T follicular helper cell (primary cell): ENCODE measurements at regions not wholly inside any gene's neighbourhood (a gene's known extent, or its start where the extent isn't known, plus 50 kb on each side); places are given as distances from the start of the nearest gene placed in this dataset.

Source experiments
- DNase-seq: peaks from one replicate; pipeline ENCODE4 v3.0.0-alpha.2; 2020; ENCODE audit warnings: low read depth

DNA sequence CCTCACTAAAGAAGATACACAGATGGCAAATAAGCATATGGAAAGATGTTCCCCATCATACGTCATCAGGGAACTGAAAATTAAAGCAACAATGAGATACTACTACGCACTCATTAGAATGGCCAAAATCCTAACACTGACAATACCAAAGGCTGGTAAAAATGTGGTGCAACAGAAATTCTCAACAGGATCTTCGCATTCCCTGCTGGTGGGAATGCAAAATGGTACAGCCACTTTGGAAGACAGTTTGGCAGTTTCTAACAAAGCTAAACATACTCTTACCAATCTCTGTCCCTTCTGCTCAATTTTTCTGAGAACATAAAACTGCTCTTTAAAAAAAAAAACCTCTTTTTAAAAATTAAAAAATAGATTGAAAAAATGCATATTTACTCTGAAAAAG, 300.2 kb downstream of the FBXW7 start:
- no peak for DNase-seq

GRCh38 chr4:152234571-152234970, 301.3 kb downstream of the FBXW7 start:
- no peak for DNase-seq

GRCh38 chr4:152232271-152232670, 303.6 kb downstream of the FBXW7 start:
- no peak for DNase-seq

GRCh38 chr4:152229782-152230289, 306.1 kb downstream of the FBXW7 start:
- DNase-seq = no peak

DNA sequence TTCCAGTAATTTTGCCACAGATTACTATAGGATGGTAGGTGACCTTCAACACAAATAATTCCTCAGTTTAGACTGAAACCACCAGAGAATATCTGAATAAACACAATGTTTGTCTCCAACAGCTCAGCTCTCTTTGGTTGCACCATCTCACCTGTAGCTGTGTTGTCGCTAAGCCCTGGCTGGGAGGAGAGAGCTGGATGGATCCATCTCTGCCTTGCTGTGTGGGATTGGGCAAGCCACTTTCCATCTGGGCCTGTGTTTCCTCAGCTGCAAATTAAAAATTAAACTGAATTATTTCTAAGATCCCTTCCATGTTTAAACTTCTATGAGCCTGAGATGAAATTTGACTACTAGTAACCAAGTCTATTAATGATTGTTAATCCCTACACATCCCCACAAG, 310.2 kb downstream of the FBXW7 start:
- DNase-seq = no peak

GRCh38 chr4:152224721-152225420, 311.0 kb downstream of the FBXW7 start:
- DNase-seq = no peak

GRCh38 chr4:152224223-152224622, 311.7 kb downstream of the FBXW7 start:
- DNase-seq = no peak

DNA sequence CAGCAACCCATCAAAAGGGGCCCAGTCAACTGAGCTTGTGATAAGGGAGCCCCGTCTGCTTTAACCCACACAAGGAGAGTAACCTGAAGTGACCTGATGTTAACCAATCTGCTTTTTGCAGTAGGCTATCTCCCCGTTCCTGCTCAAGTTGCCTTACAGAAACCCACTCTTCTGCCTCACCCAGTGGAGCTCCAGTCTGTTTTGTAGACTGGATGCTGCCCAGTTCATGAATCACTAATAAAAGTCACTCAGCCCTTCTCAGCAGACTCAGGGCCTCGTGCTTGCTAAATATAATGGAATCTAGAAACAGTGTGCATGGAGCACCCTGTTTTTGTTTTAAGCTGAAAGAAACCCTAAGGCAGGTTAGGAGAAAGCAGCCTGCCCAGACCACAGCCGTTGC, 312.3 kb downstream of the FBXW7 start:
- DNase-seq = no peak

GRCh38 chr4:152221816-152222516, 313.9 kb downstream of the FBXW7 start:
- DNase-seq = no peak

- DNase-seq = no peak
Observed at GRCh38 chr4:152220201-152220666, 315.7 kb downstream of the FBXW7 start.

DNA sequence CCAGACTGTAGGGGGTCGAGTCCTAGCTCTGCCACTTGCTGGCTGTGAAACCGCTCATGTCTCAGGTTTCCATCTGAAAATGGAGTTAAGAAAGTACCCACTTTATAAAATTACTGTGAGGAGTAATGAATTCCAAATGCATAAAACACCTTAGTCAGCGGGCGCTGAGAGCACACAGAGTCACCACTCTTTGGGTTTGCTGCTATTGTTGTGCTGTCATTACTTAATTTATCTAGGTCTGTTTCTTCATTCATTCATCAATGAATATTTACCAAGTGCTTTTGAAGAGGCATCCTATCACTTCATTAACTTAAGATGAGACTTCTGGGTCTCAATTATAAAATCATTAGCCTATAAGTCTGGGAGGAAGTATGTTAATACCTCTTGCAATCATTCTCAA, 317.3 kb downstream of the FBXW7 start:
- DNase-seq = no peak

DNA sequence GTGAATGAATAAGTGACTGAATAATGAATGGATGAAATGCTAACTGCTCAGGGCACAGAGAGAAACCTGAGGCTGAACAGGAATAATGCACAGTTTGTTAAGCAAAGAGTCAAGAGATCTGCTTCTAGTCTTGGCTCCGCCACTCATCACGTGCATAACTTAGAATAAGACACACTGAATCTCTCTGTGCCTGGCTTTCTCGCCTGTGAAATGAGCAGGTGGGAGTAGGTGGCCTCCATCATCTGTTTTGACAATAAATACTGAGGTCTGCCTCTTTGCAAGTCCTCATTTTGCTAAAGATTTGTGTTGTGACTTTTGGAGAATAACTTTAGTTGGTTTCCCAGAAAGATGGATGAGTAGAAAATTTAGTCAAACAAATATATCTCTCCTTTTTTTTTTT, 318.0 kb downstream of the FBXW7 start:
- DNase-seq = no peak

GRCh38 chr4:152211936-152212653, 323.8 kb downstream of the FBXW7 start:
- DNase-seq = no peak

- no peak for DNase-seq
Observed at GRCh38 chr4:152209772-152210493, 326.0 kb downstream of the FBXW7 start.

DNA sequence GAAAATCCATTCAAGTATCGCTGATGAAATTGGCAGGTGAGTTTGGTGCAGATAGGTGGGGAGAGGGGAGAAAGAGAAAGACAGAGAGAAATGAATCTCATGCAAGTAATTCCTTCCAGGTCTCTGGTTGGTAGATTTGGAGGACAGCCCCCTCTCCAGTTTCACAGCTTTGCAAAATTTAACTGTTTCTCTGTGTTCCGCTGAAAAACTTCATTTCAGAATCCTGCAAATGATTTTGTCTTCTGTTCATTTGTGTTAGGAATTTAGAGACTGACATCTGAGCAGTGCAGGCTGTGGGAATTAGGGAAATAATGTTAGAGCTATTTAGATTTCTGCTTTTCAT, 328.5 kb downstream of the FBXW7 start:
- no peak for DNase-seq

DNA sequence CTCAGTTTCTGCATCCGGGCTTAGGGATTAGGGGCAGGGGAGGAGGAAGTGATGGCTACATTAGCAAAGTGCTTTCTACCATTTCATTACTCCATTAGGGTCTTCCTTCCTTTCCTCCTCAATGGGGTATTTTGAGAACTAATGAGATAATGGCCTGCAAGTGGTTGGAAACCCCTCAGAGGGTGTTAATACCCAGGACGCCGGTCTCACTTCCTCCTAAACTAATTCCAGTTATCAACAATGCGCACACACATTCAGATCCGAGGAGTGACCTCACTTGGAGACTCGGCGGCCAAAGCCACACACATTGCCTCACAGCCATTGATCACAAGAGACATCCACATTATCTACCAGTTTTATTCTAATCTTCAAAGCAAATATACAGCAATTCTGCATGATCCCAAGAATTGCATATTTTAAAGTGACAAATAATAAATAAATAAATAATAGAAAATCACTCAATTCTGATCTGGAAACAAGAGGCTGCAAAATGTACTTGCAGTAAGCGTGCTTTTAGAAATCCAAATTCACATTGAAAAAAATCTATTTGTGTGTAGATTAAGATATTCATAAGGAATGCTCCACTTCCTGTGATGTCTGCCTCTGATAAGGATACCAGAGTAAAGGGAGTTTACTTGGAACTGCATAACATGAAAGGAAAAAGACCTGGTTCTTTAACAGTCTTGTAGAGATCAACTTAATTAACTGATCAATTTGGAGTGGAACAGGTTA, 329.1 kb downstream of the FBXW7 start:
- no peak for DNase-seq

GRCh38 chr4:152206185-152206584, 329.7 kb downstream of the FBXW7 start:
- no peak for DNase-seq

DNA sequence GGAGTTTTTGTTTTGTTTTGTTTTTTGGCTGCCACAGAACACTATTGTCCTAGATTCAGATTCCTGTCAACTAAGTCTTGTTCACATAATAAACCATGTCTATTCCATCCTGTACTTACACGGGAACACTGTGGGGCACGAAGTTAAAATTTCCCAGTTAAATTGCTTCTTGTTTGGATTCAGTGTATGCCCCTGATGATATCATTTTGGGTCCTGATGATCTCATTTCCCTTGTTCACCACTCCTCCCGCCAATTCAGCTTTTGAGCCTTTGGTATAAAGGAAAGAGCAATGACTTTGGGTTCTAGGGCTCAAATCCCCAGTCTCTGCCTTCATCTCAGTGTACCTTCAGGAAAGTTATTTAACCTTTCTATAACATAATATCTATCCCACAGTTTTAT, 333.5 kb downstream of the FBXW7 start:
- no peak for DNase-seq

DNA sequence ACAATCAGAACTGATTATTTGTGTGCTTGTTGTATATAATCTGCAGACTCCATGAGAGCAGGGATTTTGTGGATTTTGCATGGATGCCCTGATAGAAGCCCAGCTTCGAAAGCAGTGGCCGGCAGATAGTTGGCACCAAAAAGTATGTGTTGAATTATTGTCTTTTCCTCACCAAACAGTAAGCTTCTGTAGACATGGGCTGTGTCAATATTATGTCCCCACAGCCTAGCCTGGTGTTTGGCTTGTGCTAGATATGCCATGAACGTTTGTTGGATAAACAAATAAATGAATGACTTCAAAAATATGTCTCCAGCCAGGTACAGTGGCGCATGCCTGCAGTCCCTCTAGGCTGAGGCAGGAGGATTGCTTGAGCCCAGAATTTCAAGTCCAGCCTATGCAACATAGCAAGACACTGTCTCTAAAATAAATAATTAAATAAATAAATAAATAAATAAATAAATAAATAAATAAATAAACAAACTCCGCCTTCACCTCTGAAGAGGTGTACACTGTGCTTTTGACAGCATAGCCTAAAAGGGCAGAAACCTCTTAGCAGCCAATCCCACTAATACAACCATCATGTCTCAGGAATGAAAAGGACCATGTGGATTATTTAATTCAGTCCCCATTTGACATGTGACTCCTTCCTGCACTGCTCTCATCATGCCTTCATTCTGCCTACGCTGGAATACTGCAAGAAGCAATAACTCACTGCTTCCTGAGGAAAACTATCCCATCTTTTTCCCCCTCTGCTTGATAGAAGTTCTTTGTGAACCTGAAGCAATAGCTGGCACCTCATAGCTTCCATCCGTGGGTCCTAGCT, 335.2 kb downstream of the FBXW7 start:
- DNase-seq = no peak

GRCh38 chr4:152197211-152197610, 338.7 kb downstream of the FBXW7 start:
- DNase-seq = no peak

DNA sequence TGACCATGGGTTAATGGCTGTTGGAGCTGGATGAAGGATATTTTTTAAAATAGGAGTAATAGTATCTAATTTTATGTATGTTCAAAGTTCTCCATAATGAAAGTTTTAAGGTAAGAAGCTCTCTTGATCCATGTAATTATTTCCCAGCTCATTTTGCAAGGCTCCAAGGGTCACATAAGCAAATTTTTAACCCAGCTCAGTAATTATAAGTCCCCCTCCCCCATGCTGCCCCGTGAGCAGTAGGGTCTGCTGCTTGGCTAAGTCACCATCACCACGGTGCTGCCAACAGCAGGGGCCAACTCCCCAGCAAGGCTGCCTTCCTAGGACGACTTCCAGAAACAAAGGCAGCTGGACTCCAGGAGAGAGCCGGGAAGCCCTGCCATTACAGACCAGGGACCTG, 340.0 kb downstream of the FBXW7 start:
- DNase-seq = no peak
